ENCODE measurements at regions not wholly inside any gene's neighbourhood (a gene's known extent, or its start where the extent isn't known, plus 50 kb on each side); places are given as distances from the start of the nearest gene placed in this dataset. TPM values are rescaled to one million over a fixed set of nuclear protein-coding genes. Genes with fewer than 3 reads are reported as not detected.
"Not testable (repeated sequence)": the region's sequence is repeated elsewhere in the genome, so short reads cannot be mapped to it uniquely, and the experiment has no call there.

DNA sequence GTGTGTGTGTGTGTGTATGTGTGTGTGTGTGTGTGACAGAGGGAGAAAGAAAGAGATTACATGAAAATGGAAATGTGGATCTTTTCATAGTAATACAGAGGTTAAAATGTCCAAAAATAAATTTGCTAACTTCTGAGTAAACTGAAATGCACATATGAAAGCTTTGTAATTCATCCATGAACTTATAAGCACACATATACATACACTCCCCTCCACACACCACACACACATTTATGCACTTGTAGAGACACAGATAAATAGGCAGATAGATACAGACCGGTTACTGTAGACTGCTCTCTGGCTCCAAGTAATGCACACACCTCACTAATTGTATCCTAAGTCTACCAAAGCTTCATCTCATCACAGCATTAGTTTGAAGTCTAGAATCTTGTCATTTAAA, 50.5 kb upstream of the PTPN20 start:
- H4K20me1 ChIP-seq (replicated peaks; ENCODE audit: control insufficient read depth, insufficient read depth, low read length); ATAC-seq; FAIRE-seq; BruUV-seq (replicated peaks); intact Hi-C loops (cut with micrococcal nuclease); POLR2A ChIA-PET; H3K79me2 ChIP-seq (ENCODE audit: control insufficient read depth, insufficient read depth, low read length); H3K27me3 ChIP-seq (ENCODE audit: control insufficient read depth in 2 of 2, insufficient read depth in 2 of 2, low read length in 2 of 2); CTCF ChIA-PET (ENCODE audit: low intra/inter-chr PET ratio); H3K4me3 ChIP-seq; H2AFZ ChIP-seq (ENCODE audit: low read depth, low read length); DNase-seq (ENCODE audit: extremely low read depth in 1 of 4, low spot score in 3 of 4); H3K9me3 ChIP-seq (replicated peaks; ENCODE audit: control insufficient read depth, insufficient read depth, low read depth, low read length); H3K4me2 ChIP-seq (ENCODE audit: insufficient read depth, low read length); H3K4me1 ChIP-seq (replicated peaks in 1 of 2; ENCODE audit: control insufficient read depth in 2 of 2, insufficient read depth in 2 of 2, low read length in 2 of 2); H3K9ac ChIP-seq (ENCODE audit: insufficient read depth in 1 of 2, low read depth in 2 of 2, low read length in 2 of 2); H3K27ac ChIP-seq (ENCODE audit: extremely low read depth, low read depth, low read length); H3K36me3 ChIP-seq (ENCODE audit: control insufficient read depth, insufficient read depth, low read length); H3K9me1 ChIP-seq (ENCODE audit: control insufficient read depth, insufficient read depth, low read length): not testable (repeated sequence)
- in situ Hi-C loops (cut with MboI), result loop anchor here (5.0 kb wide), 1 partner anchor 708 kb away; no protein-coding TSS in a partner anchor
- WGBS (ENCODE audit: insufficient coverage, low coverage, missing lambda C conversion rate), result 27% methylated on average over 1 of the region's 1 CpG

Small RNA genes lying in the stretch of these regions (small RNA-seq; reads per million reads assigned to genes)
- not detected for gene RNA5SP311
